ENCODE measurements at regions not wholly inside any gene's neighbourhood (a gene's known extent, or its start where the extent isn't known, plus 50 kb on each side); places are given as distances from the start of the nearest gene placed in this dataset.
"Not testable (repeated sequence)": the region's sequence is repeated elsewhere in the genome, so short reads cannot be mapped to it uniquely, and the experiment has no call there.

DNA sequence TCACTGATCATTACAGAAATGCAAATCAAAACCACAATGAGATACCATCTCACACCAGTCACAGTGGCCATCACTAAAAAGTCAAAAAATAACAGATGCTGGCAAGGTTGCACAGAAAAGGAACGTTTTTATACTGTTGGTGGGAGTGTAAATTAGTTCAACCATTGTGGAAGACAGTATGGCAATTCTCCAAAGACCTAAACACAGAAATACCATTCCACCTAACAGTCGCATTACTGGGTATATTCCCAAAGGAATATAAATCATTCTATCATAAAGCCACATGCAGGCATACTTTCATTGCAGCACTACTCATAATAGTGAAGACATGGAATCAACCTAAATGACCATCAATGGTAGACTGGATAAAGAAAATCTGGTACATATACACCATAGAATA is 83.2 kb upstream of the ARID5B start:
- TF ChIP-seq CTCF, EZH2phosphoT487 (IDR thresholded peaks at IDR 0.05; ENCODE audit: low read length): not testable (repeated sequence)

Measured in MM.1S (cell line).